GM12865 (cell line): ENCODE measurements at regions not wholly inside any gene's neighbourhood (a gene's known extent, or its start where the extent isn't known, plus 50 kb on each side); places are given as distances from the start of the nearest gene placed in this dataset.
"Not testable (repeated sequence)": the region's sequence is repeated elsewhere in the genome, so short reads cannot be mapped to it uniquely, and the experiment has no call there.

Source experiments
- DNase-seq: peaks from one replicate; pipeline ENCODE4 v3.0.0; 2010; ENCODE audit warnings: low read depth
- H3K4me3 ChIP-seq: 2 replicates; pipeline ENCODE4 v1.5.1; 2011; ENCODE audit warnings: mild to moderate bottlenecking, low read depth, low read length, control low read depth
- CTCF ChIP-seq: IDR thresholded peaks from 2 replicates; pipeline ENCODE4 v1.5.1; 2011; ENCODE audit warnings: low read length, control low read depth, low read depth, inconsistent platforms; ENCODE audit not compliant: insufficient read depth; ENCODE audit errors: missing control alignments

- no peak for TF ChIP-seq CTCF
- no peak for DNase-seq
- no peak overlapping the region for H3K4me3 ChIP-seq
Observed at GRCh38 chr5:17966640-17967402, 332.6 kb downstream of the TAF11L14 start.

- no peak for DNase-seq
- no peak overlapping the region for H3K4me3 ChIP-seq
- TF ChIP-seq CTCF: no peak
Observed at GRCh38 chr5:17976404-17976803, 342.1 kb downstream of the TAF11L14 start.

DNA sequence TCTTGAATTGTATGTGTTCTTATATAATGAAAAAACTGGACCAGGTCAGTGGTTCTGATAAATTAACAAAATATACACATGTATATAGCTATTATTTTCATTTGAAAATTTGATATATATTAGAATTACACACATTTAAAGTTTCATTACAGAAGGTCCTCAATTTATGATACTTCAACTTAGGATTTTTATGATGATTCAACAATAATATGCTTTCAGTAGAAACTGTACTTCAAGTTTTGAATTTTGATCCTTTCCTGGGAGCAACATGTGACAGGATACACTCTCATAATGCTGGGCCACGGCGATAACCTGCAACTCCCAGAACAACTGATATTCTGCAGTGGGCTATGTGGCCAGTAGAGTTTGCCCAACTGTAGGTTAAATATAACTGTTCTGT lies 344.7 kb downstream of the TAF11L14 start:
- no peak for DNase-seq
- no peak overlapping the region for H3K4me3 ChIP-seq

GRCh38 chr5:17982626-17983025 lies 348.4 kb downstream of the TAF11L14 start:
- not testable (repeated sequence) for DNase-seq, H3K4me3 ChIP-seq

More for the DNA sequence above, 344.7 kb downstream of the TAF11L14 start:
- no peak for TF ChIP-seq CTCF

- no peak overlapping the region for H3K4me3 ChIP-seq
- TF ChIP-seq CTCF: no peak
- no peak for DNase-seq
Observed at GRCh38 chr5:17989036-17989435, 354.8 kb downstream of the TAF11L14 start.

- no peak for DNase-seq
- no peak overlapping the region for H3K4me3 ChIP-seq
- TF ChIP-seq CTCF: no peak
Observed at GRCh38 chr5:17989567-17990563, 355.6 kb downstream of the TAF11L14 start.

- no peak overlapping the region for H3K4me3 ChIP-seq
- TF ChIP-seq CTCF: no peak
- no peak for DNase-seq
Observed at GRCh38 chr5:17991775-17992174, 357.5 kb downstream of the TAF11L14 start.
